ENCODE measurements at regions not wholly inside any gene's neighbourhood (a gene's known extent, or its start where the extent isn't known, plus 50 kb on each side); places are given as distances from the start of the nearest gene placed in this dataset.

DNA sequence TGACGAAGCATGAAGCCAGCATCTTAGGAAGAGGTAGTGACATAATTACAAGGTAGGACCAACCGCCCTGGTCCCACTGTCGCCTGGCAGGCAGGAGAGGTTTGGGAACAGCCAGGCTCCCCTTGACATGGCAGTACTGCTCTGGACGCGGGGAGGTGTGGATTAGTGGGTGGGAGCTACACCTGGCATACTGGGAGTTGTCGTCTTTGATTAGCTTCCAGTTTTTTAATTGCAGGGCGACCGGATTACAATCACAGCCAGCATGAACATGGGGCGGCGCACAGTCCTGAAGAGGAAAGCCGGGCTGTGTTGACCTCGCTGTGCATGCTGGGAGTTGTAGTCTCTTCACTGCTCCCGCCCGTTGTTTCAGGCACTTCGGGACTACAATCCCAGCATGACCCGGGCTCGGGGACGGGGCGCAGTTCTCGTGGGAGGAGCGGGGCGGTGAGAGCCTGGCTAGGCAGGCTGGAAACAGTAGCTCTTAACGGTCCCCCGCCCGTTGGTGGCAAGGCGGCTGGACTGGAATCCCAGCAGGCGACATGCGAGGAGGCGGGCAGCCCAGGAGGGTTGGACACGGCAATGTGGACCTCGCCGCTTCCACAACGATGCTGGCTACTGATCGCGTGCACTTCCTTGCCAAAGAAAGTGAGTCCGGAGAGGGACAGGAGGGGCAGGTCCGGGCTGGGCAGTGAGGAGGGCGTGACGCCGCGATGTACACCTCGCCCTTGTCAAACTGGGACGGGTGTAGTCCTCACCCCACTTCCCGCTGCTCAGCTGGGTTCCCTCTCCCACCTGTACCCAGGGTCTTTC, 98.0 kb upstream of the ZNF722 start:
- TF ChIP-seq, protein P1, sequence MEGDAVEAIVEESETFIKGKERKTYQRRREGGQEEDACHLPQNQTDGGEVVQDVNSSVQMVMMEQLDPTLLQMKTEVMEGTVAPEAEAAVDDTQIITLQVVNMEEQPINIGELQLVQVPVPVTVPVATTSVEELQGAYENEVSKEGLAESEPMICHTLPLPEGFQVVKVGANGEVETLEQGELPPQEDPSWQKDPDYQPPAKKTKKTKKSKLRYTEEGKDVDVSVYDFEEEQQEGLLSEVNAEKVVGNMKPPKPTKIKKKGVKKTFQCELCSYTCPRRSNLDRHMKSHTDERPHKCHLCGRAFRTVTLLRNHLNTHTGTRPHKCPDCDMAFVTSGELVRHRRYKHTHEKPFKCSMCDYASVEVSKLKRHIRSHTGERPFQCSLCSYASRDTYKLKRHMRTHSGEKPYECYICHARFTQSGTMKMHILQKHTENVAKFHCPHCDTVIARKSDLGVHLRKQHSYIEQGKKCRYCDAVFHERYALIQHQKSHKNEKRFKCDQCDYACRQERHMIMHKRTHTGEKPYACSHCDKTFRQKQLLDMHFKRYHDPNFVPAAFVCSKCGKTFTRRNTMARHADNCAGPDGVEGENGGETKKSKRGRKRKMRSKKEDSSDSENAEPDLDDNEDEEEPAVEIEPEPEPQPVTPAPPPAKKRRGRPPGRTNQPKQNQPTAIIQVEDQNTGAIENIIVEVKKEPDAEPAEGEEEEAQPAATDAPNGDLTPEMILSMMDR (conservative IDR thresholded peaks at IDR 0.05 in 1 of 2, IDR thresholded peaks at IDR 0.05 in 1 of 2; ENCODE audit: low read depth in 1 of 2, low read length in 2 of 2), result no peak
- no peak for TF ChIP-seq EZH2 (IDR thresholded peaks at IDR 0.05; ENCODE audit: low read length, missing control alignments)
